ENCODE measurements at regions not wholly inside any gene's neighbourhood (a gene's known extent, or its start where the extent isn't known, plus 50 kb on each side); places are given as distances from the start of the nearest gene placed in this dataset.

- Histone ChIP-seq H3K36me3 (replicated peaks) (no peaks in the 10 kb centered on the region), H3K27ac (no peak overlapping the region), H3K27me3 (replicated peaks) (no peaks in the 10 kb centered on the region), H3K4me3 (ENCODE audit: low read depth, low read length) (no peak overlapping the region)
- no peak for TF ChIP-seq CTCF (IDR thresholded peaks at IDR 0.05; ENCODE audit: low read depth, low read length, missing control alignments)
- DNase-seq: no peak
- in situ Hi-C loops (cut with HindIII; ENCODE audit: low pct_ligation_motif_present, low sequenced_read_pairs): no loop called here
Measured at GRCh38 chr12:131528144-131528543, 182.7 kb upstream of the SFSWAP start.

- TF ChIP-seq CTCF (IDR thresholded peaks at IDR 0.05; ENCODE audit: low read depth, low read length, missing control alignments): no peak
- Histone ChIP-seq H3K27ac (no peak overlapping the region), H3K36me3 (replicated peaks) (no peaks in the 10 kb centered on the region), H3K4me3 (ENCODE audit: low read depth, low read length) (no peak overlapping the region), H3K27me3 (replicated peaks) (no peaks in the 10 kb centered on the region)
- DNase-seq: no peak
- in situ Hi-C loops (cut with HindIII; ENCODE audit: low pct_ligation_motif_present, low sequenced_read_pairs): no loop called here
Measured at GRCh38 chr12:131528667-131529066, 182.2 kb upstream of the SFSWAP start.

GRCh38 chr12:131529196-131530040 is 181.5 kb upstream of the SFSWAP start:
- in situ Hi-C loops (cut with HindIII; ENCODE audit: low pct_ligation_motif_present, low sequenced_read_pairs): no loop called here
- TF ChIP-seq CTCF (IDR thresholded peaks at IDR 0.05; ENCODE audit: low read depth, low read length, missing control alignments): no peak
- Histone ChIP-seq H3K27me3 (replicated peaks) (no peaks in the 10 kb centered on the region), H3K36me3 (replicated peaks) (no peaks in the 10 kb centered on the region), H3K4me3 (ENCODE audit: low read depth, low read length) (no peak overlapping the region), H3K27ac (no peak overlapping the region)
- DNase-seq: no peak

GRCh38 chr12:131530041-131530332 is 180.9 kb upstream of the SFSWAP start:
- in situ Hi-C loops (cut with HindIII; ENCODE audit: low pct_ligation_motif_present, low sequenced_read_pairs): no loop called here

GRCh38 chr12:131530422-131530821 is 180.5 kb upstream of the SFSWAP start:
- no peak overlapping the region for H3K27ac ChIP-seq
- H3K4me3 ChIP-seq (ENCODE audit: low read depth, low read length): no peak overlapping the region
- no peaks in the 10 kb centered on the region for H3K36me3 ChIP-seq (replicated peaks)
- no peaks in the 10 kb centered on the region for H3K27me3 ChIP-seq (replicated peaks)
- no peak for TF ChIP-seq CTCF (IDR thresholded peaks at IDR 0.05; ENCODE audit: low read depth, low read length, missing control alignments)
- in situ Hi-C loops (cut with HindIII; ENCODE audit: low pct_ligation_motif_present, low sequenced_read_pairs): no loop called here
- DNase-seq: no peak

More at GRCh38 chr12:131530041-131530332, 180.9 kb upstream of the SFSWAP start:
- Histone ChIP-seq H3K27ac (no peak overlapping the region), H3K27me3 (replicated peaks) (no peaks in the 10 kb centered on the region), H3K4me3 (ENCODE audit: low read depth, low read length) (no peak overlapping the region), H3K36me3 (replicated peaks) (no peaks in the 10 kb centered on the region)
- DNase-seq: no peak
- TF ChIP-seq CTCF (IDR thresholded peaks at IDR 0.05; ENCODE audit: low read depth, low read length, missing control alignments): no peak

GRCh38 chr12:131533139-131533538 is 177.8 kb upstream of the SFSWAP start:
- H3K27me3 ChIP-seq (replicated peaks): no peaks in the 10 kb centered on the region
- in situ Hi-C loops (cut with HindIII; ENCODE audit: low pct_ligation_motif_present, low sequenced_read_pairs): no loop called here
- H3K27ac ChIP-seq: no peak overlapping the region
- TF ChIP-seq CTCF (IDR thresholded peaks at IDR 0.05; ENCODE audit: low read depth, low read length, missing control alignments): no peak
- H3K4me3 ChIP-seq (ENCODE audit: low read depth, low read length): no peak overlapping the region
- H3K36me3 ChIP-seq (replicated peaks): no peaks in the 10 kb centered on the region
- no peak for DNase-seq

All from brain microvascular endothelial cell (primary cell).